ENCODE measurements at regions not wholly inside any gene's neighbourhood (a gene's known extent, or its start where the extent isn't known, plus 50 kb on each side); places are given as distances from the start of the nearest gene placed in this dataset.
"Not testable (repeated sequence)": the region's sequence is repeated elsewhere in the genome, so short reads cannot be mapped to it uniquely, and the experiment has no call there.

DNA sequence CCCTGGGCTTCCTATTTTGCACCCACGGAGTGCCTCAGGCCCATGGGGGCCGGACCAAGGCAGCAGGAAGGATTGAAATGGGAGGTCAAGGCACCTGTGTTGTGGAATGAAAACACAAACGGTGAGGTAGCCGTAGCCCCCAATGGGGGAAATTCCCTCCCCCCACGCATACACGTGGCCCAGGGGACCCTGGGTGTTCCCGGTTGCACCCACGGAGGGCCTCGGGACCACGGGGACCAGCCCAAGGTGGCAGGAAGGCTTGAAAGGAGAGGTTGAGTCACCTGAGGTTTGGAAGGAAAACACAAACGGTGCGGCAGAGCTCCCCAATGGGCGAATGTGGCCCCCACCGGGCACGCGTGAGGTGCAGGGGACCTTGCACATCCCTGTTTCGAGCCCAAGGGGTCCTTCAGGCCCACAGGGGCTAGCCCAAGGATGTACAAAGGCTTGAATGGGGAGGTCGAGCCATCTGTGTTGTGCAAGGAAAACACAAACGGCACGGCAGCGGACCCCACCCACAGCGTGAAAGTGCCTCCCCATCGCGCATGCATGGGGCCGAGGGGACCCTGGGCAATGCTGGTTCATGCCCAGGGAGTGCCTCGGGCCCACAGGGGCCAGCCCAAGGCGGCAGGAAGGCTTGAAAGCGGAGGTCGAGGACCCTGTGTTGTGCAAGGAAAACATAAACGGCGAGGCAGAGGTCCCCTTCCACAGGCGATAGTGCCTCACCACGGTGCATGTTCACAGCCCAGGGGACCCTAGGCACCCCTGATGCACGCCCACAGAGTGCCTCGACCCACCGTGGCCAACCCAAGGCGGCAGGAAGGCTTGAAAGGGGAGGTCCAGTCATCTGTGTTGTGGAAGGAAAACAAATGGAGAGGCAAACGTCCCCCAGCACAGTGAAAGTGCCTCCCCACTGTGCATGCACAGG lies 376.7 kb downstream of the ALG10 start:
- no peak overlapping the region for H3K27ac ChIP-seq
- H3K4me3 ChIP-seq: no peak overlapping the region

DNA sequence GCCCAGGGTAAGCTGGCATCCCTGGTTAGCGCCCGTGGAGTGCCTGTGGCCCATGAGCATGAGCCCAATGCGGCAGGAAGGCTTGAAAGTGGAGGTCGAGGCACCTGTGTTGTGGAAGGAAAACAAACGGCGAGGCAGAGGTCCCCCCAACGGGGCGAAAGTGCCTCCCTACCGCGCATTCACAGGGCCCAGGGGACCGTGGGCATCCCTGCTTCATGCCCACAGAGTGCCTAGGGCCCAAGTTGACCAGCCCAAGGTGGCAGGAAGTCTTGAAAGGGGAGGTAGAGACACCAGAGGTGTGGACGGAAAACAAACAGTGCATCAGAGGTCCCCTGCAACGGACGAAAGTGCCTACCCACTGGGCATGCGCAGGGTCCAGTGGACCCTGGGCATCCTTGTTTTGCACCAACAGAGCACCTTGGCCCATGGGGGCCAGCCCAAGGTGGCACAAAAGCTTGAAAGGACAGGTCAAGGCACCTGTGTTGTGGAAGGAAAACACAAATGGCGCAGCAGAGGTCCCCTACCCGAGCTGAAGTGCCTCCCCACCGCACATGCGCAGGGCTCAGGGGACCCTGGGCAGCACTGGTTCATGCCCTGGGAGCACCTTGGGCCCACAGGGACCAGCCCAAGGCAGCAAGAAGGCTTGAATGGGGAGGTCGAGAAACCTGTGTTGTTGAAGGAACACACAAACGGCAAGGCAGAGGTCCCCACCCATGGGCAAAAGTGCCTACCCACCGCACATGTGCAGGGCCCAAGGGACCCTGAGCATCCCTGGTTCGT lies 377.5 kb downstream of the ALG10 start:
- Histone ChIP-seq H3K4me3 (no peak overlapping the region), H3K27ac (no peak overlapping the region)

DNA sequence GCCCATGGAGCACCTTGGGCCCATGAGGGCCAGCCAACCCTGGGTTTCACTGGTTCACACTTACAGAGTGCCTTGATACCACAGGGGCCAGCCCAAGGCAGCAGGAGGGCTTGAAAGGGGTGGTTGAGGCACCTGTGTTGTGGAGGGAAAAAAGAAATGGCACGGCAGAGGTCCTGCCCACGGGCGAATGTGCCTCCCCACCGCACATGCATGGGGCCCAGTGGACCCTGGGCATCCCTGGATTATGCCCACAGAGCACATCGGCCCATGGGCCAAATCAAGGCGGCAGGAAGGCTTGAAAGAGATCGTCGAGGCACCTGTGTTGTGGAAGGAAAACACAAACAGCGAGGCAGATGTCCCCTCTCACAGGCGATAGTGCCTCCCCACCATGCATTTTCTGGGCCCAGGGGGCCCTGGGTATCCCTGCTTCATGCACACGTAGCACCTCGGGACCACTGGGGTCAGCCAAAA lies 378.1 kb downstream of the ALG10 start:
- H3K27ac ChIP-seq: no peak overlapping the region
- H3K4me3 ChIP-seq: no peak overlapping the region

DNA sequence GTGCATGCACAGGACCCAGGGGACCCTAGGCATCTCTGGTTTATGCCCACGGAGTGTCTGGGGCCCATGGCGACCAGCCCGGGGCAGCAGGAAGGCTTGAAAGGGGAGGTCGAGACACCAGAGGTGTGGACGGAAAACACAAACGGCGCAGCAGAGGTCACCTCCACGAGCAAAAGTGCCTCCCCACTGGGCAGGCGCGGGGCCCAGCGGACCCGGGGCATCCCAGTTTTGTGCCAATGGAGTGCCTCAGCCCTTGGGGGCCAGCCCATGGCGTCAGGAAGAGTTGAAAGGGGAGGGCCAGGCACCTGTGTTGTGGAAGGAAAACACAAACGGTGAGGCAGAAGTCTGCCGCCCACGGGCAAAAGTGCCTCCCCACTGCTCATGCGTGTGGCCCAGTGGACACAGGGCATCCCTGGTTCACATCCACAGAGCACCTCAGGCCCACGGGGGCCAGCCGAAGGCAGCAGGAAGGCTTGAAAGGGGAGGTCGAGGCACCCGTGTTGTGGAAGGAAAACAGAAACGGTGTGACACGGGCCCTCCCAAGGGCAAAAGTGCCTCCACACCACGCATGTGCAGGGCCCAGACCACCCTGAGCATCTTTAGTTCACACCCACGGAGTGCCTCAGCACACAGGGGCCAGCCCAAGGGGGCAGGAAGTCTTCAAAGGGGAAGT lies 378.8 kb downstream of the ALG10 start:
- Histone ChIP-seq H3K4me3 (no peak overlapping the region), H3K27ac (no peak overlapping the region)

DNA sequence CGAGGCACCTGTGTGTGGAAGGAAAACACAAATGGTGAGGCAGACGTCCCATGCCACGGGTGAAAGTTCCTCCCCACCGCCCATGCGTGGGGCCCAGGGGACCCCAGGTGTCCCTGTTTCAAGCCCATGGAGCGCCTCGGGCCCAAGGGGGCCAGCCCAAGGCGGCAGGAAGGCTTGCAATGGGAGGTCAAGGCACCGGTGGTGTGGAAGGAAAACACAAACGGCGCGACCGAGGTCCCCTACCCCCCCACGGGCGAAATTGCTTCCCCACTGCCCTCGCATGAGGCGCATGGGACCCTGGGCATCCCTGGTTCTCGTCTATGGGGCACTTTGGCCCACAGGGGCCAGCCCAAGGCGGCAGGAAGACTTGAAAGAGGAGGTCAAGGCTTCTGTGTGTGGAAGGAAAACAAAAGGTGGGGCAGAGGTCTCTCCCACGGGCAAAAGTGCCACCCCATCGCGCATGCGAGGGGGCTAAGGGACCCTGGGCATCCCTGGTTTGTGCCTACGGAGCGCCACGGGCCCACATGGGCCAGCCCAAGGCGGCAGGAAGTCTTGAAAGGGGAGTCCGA lies 379.4 kb downstream of the ALG10 start:
- no peak overlapping the region for H3K27ac ChIP-seq
- no peak overlapping the region for H3K4me3 ChIP-seq

DNA sequence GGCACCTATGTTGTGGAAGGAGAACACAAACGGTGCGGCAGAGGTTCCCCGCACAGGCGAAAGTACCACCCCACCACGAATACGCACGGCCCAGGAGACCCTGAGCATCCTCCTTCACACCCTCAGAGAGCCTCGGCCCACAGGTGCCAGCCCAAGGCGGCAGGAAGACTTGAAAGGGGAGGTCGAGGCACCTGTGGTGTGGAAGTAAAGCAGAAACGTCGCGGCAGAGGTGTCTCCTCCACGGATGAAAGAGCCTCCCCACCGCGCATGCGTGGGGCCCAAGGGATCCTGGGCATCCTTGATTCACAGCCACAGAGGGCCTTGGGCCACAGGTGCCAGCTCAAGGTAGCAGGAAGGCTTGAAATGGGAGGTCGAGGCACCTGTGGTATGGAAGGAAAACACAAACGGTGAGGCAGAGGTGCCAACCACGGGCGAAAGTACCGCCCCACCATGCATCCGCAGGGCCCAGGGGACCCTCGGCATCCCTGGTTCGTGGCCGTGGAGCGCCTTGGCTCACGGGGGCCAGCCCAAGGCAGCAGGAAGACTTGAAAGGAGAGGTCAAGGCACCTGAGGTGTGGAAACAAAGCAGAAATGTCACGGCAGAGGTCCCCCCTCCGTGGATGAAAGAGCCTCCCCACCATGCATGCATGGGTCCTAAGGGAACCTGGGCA lies 380.1 kb downstream of the ALG10 start:
- H3K4me3 ChIP-seq: no peak overlapping the region
- H3K27ac ChIP-seq: no peak overlapping the region

DNA sequence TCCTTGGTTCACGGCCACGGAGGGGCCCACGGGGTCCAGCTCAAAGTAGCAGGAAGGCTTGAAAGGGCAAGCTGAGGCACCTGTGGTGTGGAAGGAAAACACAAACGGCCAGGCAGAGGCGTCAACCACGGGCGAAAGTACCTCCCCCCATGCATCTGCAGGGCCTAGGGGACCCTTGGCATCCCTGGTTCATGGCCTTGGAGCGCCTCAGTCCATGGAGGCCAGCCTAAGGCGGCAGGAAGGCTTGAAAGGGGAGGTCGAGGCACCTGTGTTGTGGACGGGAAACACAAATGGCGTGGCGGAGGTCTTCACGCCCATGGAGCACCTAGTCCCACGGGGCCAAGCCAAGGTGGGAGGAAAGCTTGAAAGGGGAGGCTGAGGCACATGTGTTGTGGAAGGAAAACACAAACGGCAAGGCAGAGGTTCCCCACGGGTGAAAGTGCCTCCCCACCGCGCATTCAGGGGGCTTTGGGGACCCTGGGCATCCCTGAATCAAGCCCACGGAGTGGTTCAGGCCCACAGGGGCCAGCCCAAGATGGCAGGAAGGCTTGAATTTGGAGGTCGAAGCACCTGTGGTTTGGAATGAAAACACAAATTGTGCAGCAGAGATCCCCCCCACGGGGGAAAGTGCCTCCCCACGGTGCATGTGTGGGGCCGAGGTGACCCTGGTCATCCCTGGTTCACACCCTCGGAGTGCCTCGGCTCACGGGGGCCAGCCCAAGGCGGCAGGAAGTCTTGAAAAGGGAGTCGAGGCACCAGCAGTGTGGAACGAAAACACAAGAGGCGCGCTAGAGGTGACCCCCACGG lies 380.8 kb downstream of the ALG10 start:
- Histone ChIP-seq H3K4me3 (no peak overlapping the region), H3K27ac (no peak overlapping the region)

DNA sequence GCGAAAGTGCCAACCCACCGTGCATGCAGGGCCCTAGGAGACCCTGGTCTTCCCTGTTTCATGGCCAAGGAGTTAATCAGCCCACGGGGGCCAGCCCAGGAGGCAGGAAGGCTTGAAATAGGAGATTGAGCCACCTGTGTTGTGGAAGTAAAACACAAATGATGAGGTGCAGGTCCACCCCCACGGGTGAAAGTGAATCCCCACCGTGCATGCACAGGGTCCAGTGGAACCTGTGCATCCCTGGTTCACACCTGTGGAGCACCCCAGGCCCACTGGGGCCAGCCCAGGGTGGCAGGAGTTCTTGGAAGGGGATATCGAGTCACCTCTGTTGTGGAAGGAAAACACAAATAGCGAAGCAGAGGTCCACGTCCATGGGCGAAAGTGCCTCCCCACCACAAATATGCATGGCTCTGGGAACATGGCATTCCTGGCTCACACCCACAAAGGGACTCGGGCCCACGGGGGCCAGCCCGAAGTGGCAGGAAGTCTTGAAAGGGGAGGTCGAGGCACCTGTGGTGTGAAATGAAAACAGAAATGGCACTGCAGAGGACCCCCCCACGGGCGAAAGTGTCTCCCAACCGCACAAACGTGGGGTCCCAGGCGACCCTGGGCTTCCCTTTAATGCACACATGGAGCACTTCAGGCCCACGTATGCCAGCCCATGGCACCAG lies 381.5 kb downstream of the ALG10 start:
- H3K4me3 ChIP-seq: no peak overlapping the region
- no peak overlapping the region for H3K27ac ChIP-seq

DNA sequence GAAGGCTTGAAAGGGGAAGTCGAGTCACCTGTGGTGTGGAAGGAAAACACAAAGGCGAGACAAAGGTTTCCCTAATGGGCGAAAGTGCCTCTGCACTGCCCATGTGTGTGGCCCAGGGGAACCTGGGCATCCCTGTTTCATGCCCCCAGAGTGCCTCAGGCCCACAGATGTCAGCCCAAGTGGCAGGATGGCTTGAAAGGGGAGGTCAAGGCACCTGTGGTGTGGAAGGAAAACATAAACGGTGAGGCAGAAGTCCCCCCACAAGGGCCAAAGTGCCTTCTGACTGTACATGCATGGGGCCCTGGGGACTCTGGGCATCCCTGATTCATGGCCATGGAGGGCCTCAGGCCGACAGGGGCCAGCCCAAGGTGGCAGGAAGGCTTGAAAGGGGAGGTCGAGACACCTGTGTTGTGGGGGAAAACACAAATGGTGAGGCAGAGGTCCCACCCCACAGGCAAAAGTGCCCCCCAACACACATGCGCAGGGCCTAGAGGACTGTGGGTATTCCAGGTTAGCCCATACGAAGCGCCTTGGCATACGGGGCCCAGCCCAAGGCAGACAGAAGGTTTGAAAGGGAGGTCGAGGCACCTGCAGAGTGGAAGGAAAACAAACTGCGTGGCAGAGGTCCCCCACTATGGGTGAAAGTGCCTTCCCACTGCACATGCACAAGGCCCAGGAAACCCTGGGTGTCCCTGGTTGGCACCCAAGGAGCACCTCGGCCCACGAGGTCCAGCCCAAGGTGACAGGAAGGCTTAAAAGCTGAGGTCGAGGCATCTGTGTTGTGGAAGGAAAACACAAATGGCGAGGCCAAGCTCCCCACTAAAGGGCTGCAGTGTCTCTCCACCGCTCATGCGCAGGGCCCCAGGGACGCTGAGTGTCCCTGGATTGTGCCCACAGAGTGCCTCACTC lies 382.3 kb downstream of the ALG10 start:
- Histone ChIP-seq H3K27ac (no peak overlapping the region), H3K4me3 (no peak overlapping the region)

DNA sequence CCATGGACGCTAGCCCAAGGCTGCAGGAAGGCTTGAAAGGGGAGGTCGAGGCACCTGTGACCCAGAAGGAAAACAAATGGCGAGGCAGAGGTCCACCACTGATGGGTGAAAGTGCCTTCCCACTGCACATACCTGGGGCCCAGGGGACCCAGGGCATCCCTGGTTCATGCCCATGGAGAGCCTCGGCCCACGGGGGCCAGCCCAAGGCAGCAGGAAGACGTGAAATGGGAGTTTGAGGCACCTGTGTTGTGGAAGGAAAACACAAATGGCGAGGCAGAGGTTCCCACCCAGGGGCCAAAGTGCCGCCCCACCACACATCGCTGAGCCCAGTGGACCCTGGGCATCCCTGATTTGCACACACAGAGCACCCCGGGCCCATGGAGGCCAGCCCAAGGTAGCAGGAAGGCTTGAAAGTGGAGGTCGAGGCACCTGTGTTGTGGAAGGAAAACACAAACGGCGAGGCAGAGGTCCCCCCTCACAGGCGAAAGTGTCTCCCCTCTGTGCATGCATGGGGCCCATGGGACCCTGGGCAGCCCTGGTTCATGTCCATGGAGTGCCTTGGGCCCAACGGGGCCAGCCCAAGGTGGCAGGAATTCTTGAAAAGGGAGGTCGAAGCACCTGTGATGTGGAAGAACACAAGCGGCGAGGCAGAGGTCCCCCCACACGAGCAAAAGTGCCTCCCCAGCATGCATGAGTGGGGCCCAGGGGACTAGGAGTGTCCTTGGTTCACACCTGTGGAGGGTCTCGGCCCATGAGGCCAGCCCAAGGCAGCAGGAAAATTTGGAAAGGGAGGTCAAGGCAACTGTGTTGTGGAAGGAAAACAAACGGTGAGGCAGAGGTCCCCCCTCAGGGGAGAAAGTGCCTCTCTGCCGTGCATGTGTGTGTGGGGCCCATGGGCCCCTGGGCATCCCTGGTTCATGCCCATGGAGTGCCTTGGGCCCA lies 383.3 kb downstream of the ALG10 start:
- H3K4me3 ChIP-seq: no peak overlapping the region
- no peak overlapping the region for H3K27ac ChIP-seq

DNA sequence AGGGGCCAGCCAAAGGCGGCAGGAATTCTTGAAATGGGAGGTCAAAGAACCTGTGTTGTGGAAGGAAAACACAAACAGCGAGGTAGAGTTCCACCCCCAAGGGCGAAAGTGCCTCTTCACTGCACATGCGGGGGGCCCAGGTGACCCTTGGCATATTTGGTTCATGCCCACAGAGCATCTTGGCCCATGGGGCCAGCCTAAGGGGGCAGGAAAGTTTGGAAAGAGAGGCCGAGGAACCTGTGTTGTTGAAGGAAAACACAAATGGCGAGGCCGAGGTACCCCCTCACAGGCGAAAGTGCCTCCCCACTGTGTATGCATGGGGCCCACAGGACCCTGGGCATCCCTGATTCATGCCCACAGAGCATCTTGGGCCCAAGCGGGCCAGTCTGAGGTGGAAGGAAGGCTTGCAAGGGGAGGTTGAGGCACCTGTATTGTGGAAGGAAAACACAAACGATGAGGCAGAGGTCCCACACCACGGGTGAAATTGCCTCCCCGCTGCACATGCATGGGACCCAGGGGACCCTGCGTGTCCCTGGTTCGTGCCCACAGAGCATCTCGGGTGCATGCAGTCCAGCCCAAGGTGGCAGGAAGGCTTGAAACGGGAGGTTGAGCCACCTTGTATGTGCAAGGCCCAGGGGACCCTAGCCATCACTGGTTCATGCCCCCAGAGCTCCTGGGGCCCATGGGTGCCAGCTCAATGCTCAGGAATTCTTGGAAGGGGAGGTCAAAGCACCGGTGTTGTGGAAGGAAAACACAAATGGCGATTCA lies 384.1 kb downstream of the ALG10 start:
- no peak overlapping the region for H3K4me3 ChIP-seq
- no peak overlapping the region for H3K27ac ChIP-seq

DNA sequence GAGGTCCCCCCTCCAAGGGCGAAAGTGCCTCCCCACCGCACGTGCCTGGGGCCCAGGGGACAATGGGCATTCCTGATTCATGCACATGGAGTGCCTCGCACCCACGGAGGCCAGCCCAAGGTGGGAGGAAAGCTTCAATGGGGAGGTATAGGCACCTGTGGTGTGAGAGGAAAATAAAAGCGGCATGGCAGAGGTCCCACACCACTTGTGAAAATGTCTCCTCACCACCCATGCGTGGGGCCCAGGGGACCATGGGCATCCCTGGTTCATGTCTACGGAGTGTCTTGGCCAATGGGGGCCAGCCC lies 384.7 kb downstream of the ALG10 start:
- Histone ChIP-seq H3K4me3 (no peak overlapping the region), H3K27ac (no peak overlapping the region)

DNA sequence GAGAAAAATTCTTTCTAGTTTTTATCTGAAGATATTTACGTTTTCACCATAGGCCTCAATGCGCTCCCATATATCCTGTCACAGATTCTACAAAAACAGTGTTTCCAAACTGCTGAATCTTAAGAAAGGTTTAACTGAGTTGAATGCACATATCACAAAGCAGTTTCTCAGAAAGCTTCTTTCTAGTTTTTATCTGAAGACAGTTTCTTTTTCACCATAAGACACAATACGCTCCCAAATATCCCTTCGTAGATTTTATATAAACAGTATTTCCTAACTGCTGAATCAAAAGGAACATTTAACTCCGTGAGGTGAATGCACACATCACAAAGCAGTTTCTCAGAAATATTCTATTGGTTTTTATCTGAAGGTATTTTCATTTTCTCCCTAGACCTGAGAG lies 385.5 kb downstream of the ALG10 start:
- no peak overlapping the region for H3K4me3 ChIP-seq
- H3K27ac ChIP-seq: no peak overlapping the region

DNA sequence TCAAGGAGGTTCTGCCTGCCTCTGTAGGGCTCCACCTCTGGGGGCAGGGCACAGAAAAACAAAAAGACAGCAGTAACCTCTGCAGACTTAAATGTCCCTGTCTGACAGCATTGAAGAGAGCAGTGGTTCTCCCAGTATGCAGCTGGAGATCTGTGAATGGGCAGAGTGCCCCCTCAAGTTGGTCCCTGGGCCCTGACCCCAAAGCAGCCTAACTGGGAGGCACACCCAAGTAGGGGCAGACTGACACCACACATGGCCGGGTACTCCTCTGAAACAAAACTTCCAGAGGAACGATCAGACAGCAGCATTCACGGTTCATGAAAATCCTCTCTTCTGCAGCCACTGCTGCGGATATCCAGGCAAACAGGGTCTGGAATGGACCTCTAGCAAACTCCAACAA lies 409.2 kb downstream of the ALG10 start:
- not testable (repeated sequence) for H3K27ac ChIP-seq, H3K4me3 ChIP-seq
